Activated naive CD4-positive, alpha-beta T cell treated with anti-CD3 and anti-CD28 coated beads, Interleukin-2, amount 10 ng/mL, durations not matched to agents 7 days and 5 days (primary cell): ENCODE measurements at regions not wholly inside any gene's neighbourhood (a gene's known extent, or its start where the extent isn't known, plus 50 kb on each side); places are given as distances from the start of the nearest gene placed in this dataset.

Source experiments
- CTCF ChIA-PET: fragments of 350-600 bp; sonication (Branson Sonifier 250); formaldehyde crosslinking; loops from one replicate; lab custom pipeline; 2021; ENCODE audit warnings: antibody characterized with exemption; lab: Charles Lee
- DNase-seq: peaks from one replicate; pipeline ENCODE4 v3.0.0-alpha.2; 2020
- H3K27ac Mint-ChIP-seq: one replicate; pipeline ENCODE4 v1.8.0; 2021; ENCODE audit warnings: mild to moderate bottlenecking, moderate library complexity, mixed read lengths
- H3K27me3 Mint-ChIP-seq: one replicate; pipeline ENCODE4 v1.8.0; 2021; ENCODE audit warnings: mild to moderate bottlenecking, mixed read lengths
- H3K36me3 Mint-ChIP-seq: one replicate; pipeline ENCODE4 v1.8.0; 2021; ENCODE audit warnings: mixed read lengths
- H3K4me1 Mint-ChIP-seq: one replicate; pipeline ENCODE4 v1.8.0; 2021; ENCODE audit warnings: mixed read lengths
- H3K4me3 Mint-ChIP-seq: one replicate; pipeline ENCODE4 v1.8.0; 2021; ENCODE audit warnings: mild to moderate bottlenecking, moderate library complexity, mixed read lengths
- H3K9me3 Mint-ChIP-seq: one replicate; pipeline ENCODE4 v1.8.0; 2021; ENCODE audit warnings: mixed read lengths

DNA sequence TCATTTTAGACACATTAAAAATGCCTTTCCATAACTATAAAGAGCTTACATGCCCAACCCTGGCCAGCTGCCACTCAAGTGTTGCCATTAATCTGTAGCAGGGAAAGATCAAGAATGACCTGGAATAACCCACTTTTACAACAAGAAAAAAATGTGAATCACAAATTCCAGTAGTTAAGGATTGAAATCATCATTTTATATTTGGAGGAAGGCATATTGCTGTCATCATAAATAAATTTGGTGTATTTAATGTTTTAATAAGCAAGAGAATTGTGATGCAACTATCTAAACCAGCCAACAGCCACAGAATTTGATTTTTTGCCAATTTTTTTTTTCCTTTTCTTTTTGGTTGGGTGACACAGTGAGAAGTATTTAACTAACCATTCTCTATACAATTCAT lies 240.0 kb upstream of the SEMA6D start:
- no peaks in the 10 kb centered on the region for H3K9me3 Mint-ChIP-seq
- no peaks in the 10 kb centered on the region for H3K27me3 Mint-ChIP-seq
- no peak overlapping the region for H3K27ac Mint-ChIP-seq
- no peaks in the 10 kb centered on the region for H3K36me3 Mint-ChIP-seq
- no peaks in the 10 kb centered on the region for H3K4me1 Mint-ChIP-seq
- DNase-seq: no peak
- CTCF ChIA-PET: interaction anchor here (0.6 kb wide), 1 partner anchor 156 kb away, joined by 3 read pairs; no protein-coding TSS in a partner anchor
- H3K4me3 Mint-ChIP-seq: no peak overlapping the region

DNA sequence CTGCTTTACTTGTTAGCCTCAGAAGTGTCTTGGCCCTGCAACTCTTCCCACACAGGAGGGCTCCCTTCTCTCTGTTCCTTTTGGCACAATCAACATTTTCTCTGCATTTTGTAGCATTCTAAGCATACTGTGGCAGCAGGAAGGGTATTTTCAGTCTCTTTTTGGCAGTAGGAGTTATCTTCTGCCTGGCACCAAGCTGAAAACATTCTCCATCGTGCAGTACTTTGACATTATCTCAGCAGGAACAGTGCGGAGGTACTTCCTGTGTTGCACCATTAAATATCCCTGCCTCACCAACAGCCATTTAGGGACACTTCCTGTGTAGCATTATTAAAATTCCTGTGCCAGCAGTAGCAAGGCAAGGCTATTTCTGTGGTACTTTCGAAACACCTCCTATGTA lies 233.2 kb upstream of the SEMA6D start:
- no peak for DNase-seq
- Mint-ChIP-seq H3K36me3 (no peaks in the 10 kb centered on the region), H3K9me3 (no peaks in the 10 kb centered on the region), H3K27ac (no peak overlapping the region), H3K4me1 (no peaks in the 10 kb centered on the region), H3K4me3 (no peak overlapping the region), H3K27me3 (no peaks in the 10 kb centered on the region)
- CTCF ChIA-PET: no interaction called here

GRCh38 chr15:47484997-47485396 lies 232.3 kb upstream of the SEMA6D start:
- no peaks in the 10 kb centered on the region for H3K27me3 Mint-ChIP-seq
- no peaks in the 10 kb centered on the region for H3K9me3 Mint-ChIP-seq
- DNase-seq: no peak
- no peak overlapping the region for H3K4me3 Mint-ChIP-seq
- CTCF ChIA-PET: no interaction called here
- no peaks in the 10 kb centered on the region for H3K4me1 Mint-ChIP-seq
- no peaks in the 10 kb centered on the region for H3K36me3 Mint-ChIP-seq
- H3K27ac Mint-ChIP-seq: no peak overlapping the region

GRCh38 chr15:47485419-47485818 lies 231.9 kb upstream of the SEMA6D start:
- H3K4me1 Mint-ChIP-seq: no peaks in the 10 kb centered on the region
- no peaks in the 10 kb centered on the region for H3K36me3 Mint-ChIP-seq
- CTCF ChIA-PET: no interaction called here

DNA sequence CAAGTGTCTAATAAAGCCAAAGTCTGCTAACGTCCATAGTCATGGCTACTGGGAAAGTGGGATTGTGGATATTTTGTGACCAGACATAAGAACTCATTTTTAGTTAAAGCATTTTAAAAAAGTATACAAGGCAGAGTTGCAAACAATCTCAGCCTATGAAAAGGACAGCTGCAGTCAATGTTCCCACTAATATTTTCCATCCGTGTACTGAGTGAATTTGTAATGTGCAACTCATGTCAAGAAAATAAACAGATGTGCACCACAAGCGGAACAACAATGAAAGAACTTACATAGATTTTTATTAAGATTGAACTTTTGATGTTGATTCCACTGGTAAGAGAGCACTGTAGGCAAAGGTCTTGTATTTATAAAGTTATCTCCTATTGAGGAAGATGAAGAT lies 231.3 kb upstream of the SEMA6D start:
- Mint-ChIP-seq H3K4me3 (no peak overlapping the region), H3K36me3 (no peaks in the 10 kb centered on the region), H3K9me3 (no peaks in the 10 kb centered on the region), H3K4me1 (no peaks in the 10 kb centered on the region), H3K27ac (no peak overlapping the region), H3K27me3 (no peaks in the 10 kb centered on the region)
- DNase-seq: no peak
- CTCF ChIA-PET: no interaction called here

More at GRCh38 chr15:47485419-47485818, 231.9 kb upstream of the SEMA6D start:
- DNase-seq: no peak
- H3K27me3 Mint-ChIP-seq: no peaks in the 10 kb centered on the region
- H3K27ac Mint-ChIP-seq: no peak overlapping the region
- no peak overlapping the region for H3K4me3 Mint-ChIP-seq
- H3K9me3 Mint-ChIP-seq: no peaks in the 10 kb centered on the region

- H3K9me3 Mint-ChIP-seq: no peaks in the 10 kb centered on the region
- DNase-seq: no peak
Measured at GRCh38 chr15:47492195-47492594, 225.1 kb upstream of the SEMA6D start.

GRCh38 chr15:47493357-47494247 lies 223.7 kb upstream of the SEMA6D start:
- no peaks in the 10 kb centered on the region for H3K27me3 Mint-ChIP-seq
- H3K27ac Mint-ChIP-seq: no peak overlapping the region
- no peaks in the 10 kb centered on the region for H3K4me1 Mint-ChIP-seq
- H3K36me3 Mint-ChIP-seq: no peaks in the 10 kb centered on the region
- no peak for DNase-seq
- no peak overlapping the region for H3K4me3 Mint-ChIP-seq
- CTCF ChIA-PET: no interaction called here
- H3K9me3 Mint-ChIP-seq: no peaks in the 10 kb centered on the region

More at GRCh38 chr15:47492195-47492594, 225.1 kb upstream of the SEMA6D start:
- H3K36me3 Mint-ChIP-seq: no peaks in the 10 kb centered on the region
- no peaks in the 10 kb centered on the region for H3K4me1 Mint-ChIP-seq
- CTCF ChIA-PET: no interaction called here
- H3K27ac Mint-ChIP-seq: no peak overlapping the region
- H3K27me3 Mint-ChIP-seq: no peaks in the 10 kb centered on the region
- H3K4me3 Mint-ChIP-seq: no peak overlapping the region

DNA sequence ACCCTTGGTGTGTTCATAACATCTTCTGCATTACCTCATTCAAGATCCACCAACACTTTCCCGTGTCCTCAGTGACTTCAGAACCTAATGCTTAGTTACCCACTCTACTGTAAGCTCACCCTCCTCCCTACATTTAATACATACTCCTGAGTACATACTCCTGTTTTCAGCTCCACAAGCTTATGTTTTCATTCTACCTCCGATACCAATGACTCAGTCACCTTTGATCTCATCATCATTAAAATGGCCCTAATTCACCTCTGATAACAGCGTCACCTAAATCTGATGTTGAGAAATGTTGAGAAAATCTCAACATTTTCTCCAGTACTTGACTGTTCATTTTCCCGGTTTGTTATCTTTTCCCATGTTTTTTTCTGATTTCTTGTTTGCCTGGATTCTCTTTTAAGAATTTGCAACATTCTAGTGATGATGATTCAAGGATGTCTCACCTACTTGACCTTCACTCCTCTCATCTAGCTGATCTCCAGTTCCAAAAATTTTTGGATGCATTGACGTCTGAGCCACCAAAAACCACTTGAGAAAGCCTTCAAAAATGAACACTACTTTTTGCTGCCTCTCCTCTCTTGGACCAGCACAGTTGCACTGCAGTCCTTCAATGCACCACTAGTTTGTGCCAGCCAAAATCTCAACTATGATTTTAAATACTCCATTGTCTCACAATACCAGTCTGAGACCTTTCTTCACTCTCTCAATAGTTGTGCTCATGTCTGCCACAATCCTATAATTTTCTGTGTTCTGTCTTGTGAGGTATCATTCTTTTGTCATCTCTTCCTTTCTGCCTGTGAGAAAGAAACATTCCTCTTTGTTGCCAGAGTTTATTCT lies 220.7 kb upstream of the SEMA6D start:
- DNase-seq: no peak
- H3K27ac Mint-ChIP-seq: no peak overlapping the region
- no peaks in the 10 kb centered on the region for H3K36me3 Mint-ChIP-seq
- CTCF ChIA-PET: interaction anchor here (0.6 kb wide), 1 partner anchor 339 kb away, joined by 5 read pairs; no protein-coding TSS in a partner anchor
- H3K27me3 Mint-ChIP-seq: no peaks in the 10 kb centered on the region
- H3K4me1 Mint-ChIP-seq: no peaks in the 10 kb centered on the region
- no peaks in the 10 kb centered on the region for H3K9me3 Mint-ChIP-seq
- H3K4me3 Mint-ChIP-seq: no peak overlapping the region

DNA sequence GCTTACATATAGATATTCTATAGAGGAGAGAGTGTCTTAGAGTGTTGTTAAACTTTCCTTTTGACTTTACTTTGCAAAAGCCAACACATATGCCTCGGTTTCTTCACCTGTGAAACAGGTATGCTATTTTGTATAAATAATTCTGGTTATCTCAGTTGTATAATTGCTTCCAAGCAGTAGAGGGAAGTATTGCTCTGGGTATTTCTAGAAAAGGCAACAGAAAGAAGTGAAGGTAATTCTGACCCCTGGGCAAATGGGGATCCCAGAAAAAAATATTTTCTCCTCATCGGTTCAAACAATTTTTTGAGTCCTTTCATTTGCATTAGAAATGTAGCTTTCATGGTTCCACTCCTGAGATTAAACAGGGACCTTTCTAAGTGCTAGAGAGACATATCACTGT lies 216.5 kb upstream of the SEMA6D start:
- Mint-ChIP-seq H3K9me3 (no peaks in the 10 kb centered on the region), H3K4me3 (no peak overlapping the region), H3K36me3 (no peaks in the 10 kb centered on the region), H3K27ac (no peak overlapping the region), H3K27me3 (no peaks in the 10 kb centered on the region), H3K4me1 (no peaks in the 10 kb centered on the region)
- CTCF ChIA-PET: no interaction called here
- DNase-seq: no peak

DNA sequence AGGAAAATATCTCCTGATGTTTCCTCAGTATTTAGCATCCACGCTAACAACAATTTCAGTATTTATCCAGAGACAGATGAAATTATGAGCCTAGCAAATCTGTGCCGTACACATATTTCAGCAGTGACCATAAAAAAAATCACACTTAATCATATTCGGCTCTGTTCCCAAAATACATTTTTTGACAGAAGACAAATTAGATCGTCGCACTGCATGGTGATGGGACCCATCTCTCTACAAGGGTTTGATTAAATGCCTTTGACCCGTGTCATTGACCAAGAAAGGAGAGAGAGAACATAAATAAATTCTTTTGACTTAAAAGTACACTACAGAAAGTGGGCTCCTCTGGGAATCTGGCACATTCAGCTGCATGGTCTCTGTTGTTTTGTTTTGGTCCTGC lies 215.3 kb upstream of the SEMA6D start:
- Mint-ChIP-seq H3K36me3 (no peaks in the 10 kb centered on the region), H3K9me3 (no peaks in the 10 kb centered on the region), H3K27me3 (no peaks in the 10 kb centered on the region), H3K4me1 (no peaks in the 10 kb centered on the region), H3K27ac (no peak overlapping the region), H3K4me3 (no peak overlapping the region)
- no peak for DNase-seq
- CTCF ChIA-PET: no interaction called here

GRCh38 chr15:47503876-47504275 lies 213.4 kb upstream of the SEMA6D start:
- H3K4me3 Mint-ChIP-seq: no peak overlapping the region
- H3K27me3 Mint-ChIP-seq: no peaks in the 10 kb centered on the region
- CTCF ChIA-PET: no interaction called here
- DNase-seq: no peak
- H3K9me3 Mint-ChIP-seq: no peaks in the 10 kb centered on the region
- H3K27ac Mint-ChIP-seq: no peak overlapping the region
- H3K36me3 Mint-ChIP-seq: no peaks in the 10 kb centered on the region
- H3K4me1 Mint-ChIP-seq: no peaks in the 10 kb centered on the region

- CTCF ChIA-PET: no interaction called here
- no peak overlapping the region for H3K4me3 Mint-ChIP-seq
- no peaks in the 10 kb centered on the region for H3K36me3 Mint-ChIP-seq
- no peaks in the 10 kb centered on the region for H3K4me1 Mint-ChIP-seq
- no peak for DNase-seq
- no peaks in the 10 kb centered on the region for H3K9me3 Mint-ChIP-seq
- H3K27ac Mint-ChIP-seq: no peak overlapping the region
- H3K27me3 Mint-ChIP-seq: no peaks in the 10 kb centered on the region
Measured at GRCh38 chr15:47504624-47505256, 212.6 kb upstream of the SEMA6D start.

- H3K27me3 Mint-ChIP-seq: no peaks in the 10 kb centered on the region
- H3K4me1 Mint-ChIP-seq: no peaks in the 10 kb centered on the region
- DNase-seq: no peak
- no peaks in the 10 kb centered on the region for H3K9me3 Mint-ChIP-seq
- H3K4me3 Mint-ChIP-seq: no peak overlapping the region
- H3K36me3 Mint-ChIP-seq: no peaks in the 10 kb centered on the region
- no peak overlapping the region for H3K27ac Mint-ChIP-seq
- CTCF ChIA-PET: no interaction called here
Measured at GRCh38 chr15:47505712-47506328, 211.5 kb upstream of the SEMA6D start.
